GM23338 (cell line): ENCODE measurements at regions not wholly inside any gene's neighbourhood (a gene's known extent, or its start where the extent isn't known, plus 50 kb on each side); places are given as distances from the start of the nearest gene placed in this dataset.

Source experiments
- ATAC-seq: fragments of 200-7000 bp; cut with Tn5 transposase; 3 replicates; pipeline ENCODE4 v1.9.1; 2020
- DNase-seq: peaks from one replicate; pipeline ENCODE4 v3.0.0-alpha.2; 2015; ENCODE audit warnings: low spot score
- H2AFZ ChIP-seq: fragments of 200-600 bp; sonication (generic); 2 replicates; pipeline ENCODE4 v1.8.0; 2016; ENCODE audit warnings: antibody characterized with exemption, mild to moderate bottlenecking, moderate library complexity
- H3F3A ChIP-seq: fragments of 200-600 bp; sonication (generic); replicated peaks from 2 replicates; pipeline ENCODE4 v1.8.0; 2017; ENCODE audit warnings: antibody characterized with exemption, mixed run types, low read depth
- H3K27ac ChIP-seq: fragments of 200-600 bp; sonication (generic); 2 replicates; pipeline ENCODE4 v1.6.1; 2016; ENCODE audit warnings: low read depth
- H3K27me3 ChIP-seq: fragments of 200-600 bp; sonication (generic); 2 replicates; pipeline ENCODE4 v1.8.0; 2016; ENCODE audit warnings: mild to moderate bottlenecking, mixed run types, moderate library complexity; ENCODE audit not compliant: insufficient read depth
- H3K36me3 ChIP-seq: fragments of 200-600 bp; sonication (generic); 2 replicates; pipeline ENCODE4 v1.8.0; 2016; ENCODE audit warnings: mild to moderate bottlenecking; ENCODE audit not compliant: insufficient read depth
- H3K4me1 ChIP-seq: fragments of 200-600 bp; sonication (generic); 2 replicates; pipeline ENCODE4 v1.8.0; 2016; ENCODE audit warnings: mild to moderate bottlenecking, moderate library complexity; ENCODE audit not compliant: insufficient read depth
- H3K4me2 ChIP-seq: fragments of 200-600 bp; sonication (generic); 2 replicates; pipeline ENCODE4 v1.7.1; 2017; ENCODE audit warnings: mixed run types
- H3K4me3 ChIP-seq: fragments of 200-600 bp; sonication (generic); 2 replicates; pipeline ENCODE4 v1.6.1; 2016; ENCODE audit warnings: mixed run types
- H3K79me2 ChIP-seq: fragments of 200-600 bp; sonication (generic); replicated peaks from 2 replicates; pipeline ENCODE4 v1.8.0; 2017; ENCODE audit warnings: mild to moderate bottlenecking; ENCODE audit not compliant: insufficient read depth
- H3K9me2 ChIP-seq: fragments of 200-600 bp; sonication (generic); 2 replicates; pipeline ENCODE4 v1.8.0; 2017; ENCODE audit not compliant: insufficient read depth
- H4K20me1 ChIP-seq: fragments of 200-600 bp; sonication (generic); replicated peaks from 2 replicates; pipeline ENCODE4 v1.8.0; 2017; ENCODE audit warnings: mild to moderate bottlenecking; ENCODE audit not compliant: insufficient read depth
- H3K27ac Mint-ChIP-seq: 2 replicates; pipeline ENCODE4 v1.8.0; 2020; ENCODE audit warnings: inconsistent platforms, mild to moderate bottlenecking, moderate library complexity, mixed read lengths
- H3K27me3 Mint-ChIP-seq: 3 replicates; pipeline ENCODE4 v1.8.0; 2022; ENCODE audit warnings: low read depth, mild to moderate bottlenecking, moderate library complexity, mixed read lengths, inconsistent platforms; ENCODE audit not compliant: insufficient read depth, poor library complexity
- H3K36me3 Mint-ChIP-seq: 3 replicates; pipeline ENCODE4 v1.8.0; 2021; ENCODE audit warnings: low read depth, mild to moderate bottlenecking, inconsistent platforms, moderate library complexity, mixed read lengths
- H3K4me1 Mint-ChIP-seq: 3 replicates; pipeline ENCODE4 v1.8.0; 2020; ENCODE audit warnings: mild to moderate bottlenecking, inconsistent platforms, mixed read lengths
- H3K4me3 Mint-ChIP-seq: 3 replicates; pipeline ENCODE4 v1.8.0; 2021; ENCODE audit warnings: moderate library complexity, mild to moderate bottlenecking, inconsistent platforms, mixed read lengths
- H3K9me3 Mint-ChIP-seq: 3 replicates; pipeline ENCODE4 v1.8.0; 2020; ENCODE audit warnings: moderate library complexity, mild to moderate bottlenecking, inconsistent platforms, mixed read lengths
- CREB1 ChIP-seq: fragments of 250-450 bp; sonication (Bioruptor Pico); IDR thresholded peaks from 2 replicates; pipeline ENCODE4 v1.5.0; 2020; ENCODE audit warnings: low read depth, mild to moderate bottlenecking, moderate library complexity
- ETS1 ChIP-seq: IDR thresholded peaks from 2 replicates; pipeline ENCODE4 v1.6.1; 2016; ENCODE audit warnings: antibody characterized with exemption
- EZH2 ChIP-seq: fragments of 200-600 bp; sonication (generic); IDR thresholded peaks from one replicate; pipeline ENCODE4 v1.8.0; 2017; ENCODE audit warnings: antibody characterized with exemption, mild to moderate bottlenecking, low read depth; ENCODE audit not compliant: unreplicated experiment
- EZH2phosphoT487 ChIP-seq: fragments of 200-600 bp; sonication (generic); IDR thresholded peaks from one replicate; pipeline ENCODE4 v1.8.1; 2018; ENCODE audit warnings: antibody characterized with exemption; ENCODE audit not compliant: unreplicated experiment
- JUNB ChIP-seq: IDR thresholded peaks from one replicate; pipeline ENCODE4 v1.6.1; 2016; ENCODE audit warnings: antibody characterized with exemption; ENCODE audit not compliant: unreplicated experiment
- NANOG ChIP-seq: IDR thresholded peaks from 2 replicates; pipeline ENCODE4 v1.6.1; 2016; ENCODE audit warnings: antibody characterized with exemption, borderline replicate concordance
- POLR2AphosphoS5 ChIP-seq: IDR thresholded peaks from 2 replicates; pipeline ENCODE4 v1.6.1; 2016; ENCODE audit warnings: antibody characterized with exemption, low read depth
- REST ChIP-seq: IDR thresholded peaks from one replicate; pipeline ENCODE4 v1.6.1; 2018; ENCODE audit warnings: antibody characterized with exemption; ENCODE audit not compliant: unreplicated experiment
- STAT1 ChIP-seq: IDR thresholded peaks from one replicate; pipeline ENCODE4 v1.6.1; 2016; ENCODE audit warnings: antibody characterized with exemption; ENCODE audit not compliant: unreplicated experiment
- ZNF114 ChIP-seq: fragments of 250-450 bp; sonication (Bioruptor Pico); IDR thresholded peaks from 2 replicates; pipeline ENCODE4 v1.5.0; 2020; ENCODE audit warnings: mild to moderate bottlenecking, moderate library complexity
- ZNF331 ChIP-seq: fragments of 250-450 bp; sonication (Bioruptor Pico); IDR thresholded peaks from 2 replicates; pipeline ENCODE4 v1.5.0; 2020; ENCODE audit warnings: low read depth, mild to moderate bottlenecking, moderate library complexity
- TF ChIP-seq, protein P1 (sequence below), 2 experiments: fragments of 200-600 bp in 1 of 2; sonication (generic) in 1 of 2; conservative IDR thresholded peaks; 2 replicates each; pipeline versions ENCODE4 v1.5.1 to v1.6.1; 2016 to 2017; ENCODE audit warnings: antibody characterized with exemption in 2 of 2, low read depth in 2 of 2, mild to moderate bottlenecking in 2 of 2, moderate library complexity in 1 of 2

- Mint-ChIP-seq H3K36me3 (no peaks in the 10 kb centered on the region), H3K4me1 (peaks cover 29% of the 10 kb centered on the region), H3K9me3 (no peaks in the 10 kb centered on the region), H3K27ac (no peak overlapping the region), H3K4me3 (no peak overlapping the region), H3K27me3 (peaks cover 4% of the 10 kb centered on the region)
- H3K4me2 ChIP-seq = no peak overlapping the region
- no peak for ATAC-seq
- TF ChIP-seq, protein P1, sequence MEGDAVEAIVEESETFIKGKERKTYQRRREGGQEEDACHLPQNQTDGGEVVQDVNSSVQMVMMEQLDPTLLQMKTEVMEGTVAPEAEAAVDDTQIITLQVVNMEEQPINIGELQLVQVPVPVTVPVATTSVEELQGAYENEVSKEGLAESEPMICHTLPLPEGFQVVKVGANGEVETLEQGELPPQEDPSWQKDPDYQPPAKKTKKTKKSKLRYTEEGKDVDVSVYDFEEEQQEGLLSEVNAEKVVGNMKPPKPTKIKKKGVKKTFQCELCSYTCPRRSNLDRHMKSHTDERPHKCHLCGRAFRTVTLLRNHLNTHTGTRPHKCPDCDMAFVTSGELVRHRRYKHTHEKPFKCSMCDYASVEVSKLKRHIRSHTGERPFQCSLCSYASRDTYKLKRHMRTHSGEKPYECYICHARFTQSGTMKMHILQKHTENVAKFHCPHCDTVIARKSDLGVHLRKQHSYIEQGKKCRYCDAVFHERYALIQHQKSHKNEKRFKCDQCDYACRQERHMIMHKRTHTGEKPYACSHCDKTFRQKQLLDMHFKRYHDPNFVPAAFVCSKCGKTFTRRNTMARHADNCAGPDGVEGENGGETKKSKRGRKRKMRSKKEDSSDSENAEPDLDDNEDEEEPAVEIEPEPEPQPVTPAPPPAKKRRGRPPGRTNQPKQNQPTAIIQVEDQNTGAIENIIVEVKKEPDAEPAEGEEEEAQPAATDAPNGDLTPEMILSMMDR (conservative IDR thresholded peaks at IDR 0.05; ENCODE audit: low read depth in 2 of 2) = peak in 1 of 2 experiments; percentile 29; a peak in 1 of 4 replicates
- TF ChIP-seq ZNF114 (CRISPR knock-in tag) = no peak
- no peak overlapping the region for H2AFZ ChIP-seq
- H3K9me2 ChIP-seq = no peaks in the 10 kb centered on the region
- H4K20me1 ChIP-seq = no peaks in the 10 kb centered on the region
- H3K27me3 ChIP-seq = no peaks in the 10 kb centered on the region
- H3F3A ChIP-seq = no peaks in the 10 kb centered on the region
- peaks cover 20% of the 10 kb centered on the region for H3K4me1 ChIP-seq
- H3K4me3 ChIP-seq = no peak overlapping the region
- H3K36me3 ChIP-seq = no peaks in the 10 kb centered on the region
- no peak overlapping the region for H3K27ac ChIP-seq
- no peaks in the 10 kb centered on the region for H3K79me2 ChIP-seq
- no peak for DNase-seq
These were observed 484.8 kb downstream of the PSAT1 start for GRCh38 chr9:78781681-78782080.

DNA sequence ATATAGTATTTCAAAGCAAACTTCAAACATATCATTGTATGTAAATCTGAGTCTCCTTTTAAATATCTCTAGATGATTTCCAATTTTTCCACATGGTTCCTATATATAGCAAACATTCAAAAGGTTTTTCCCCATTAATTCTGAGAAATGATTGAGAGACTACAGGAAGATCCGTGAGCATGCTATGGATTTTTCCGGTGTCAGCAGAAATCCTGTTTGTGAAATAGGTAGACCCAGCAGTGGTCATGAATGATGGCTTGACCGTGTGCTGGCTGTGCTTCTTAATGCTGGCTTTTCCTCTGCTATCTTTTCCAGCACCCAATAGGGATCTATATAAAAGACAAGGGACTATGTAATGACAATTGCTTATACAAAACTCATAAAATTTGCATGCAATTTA, 485.3 kb downstream of the PSAT1 start:
- Mint-ChIP-seq H3K4me1 (peaks cover 25% of the 10 kb centered on the region), H3K27me3 (peaks cover 4% of the 10 kb centered on the region), H3K36me3 (no peaks in the 10 kb centered on the region), H3K9me3 (no peaks in the 10 kb centered on the region), H3K4me3 (no peak overlapping the region), H3K27ac (no peak overlapping the region)
- H3K4me1 ChIP-seq = peaks cover 15% of the 10 kb centered on the region
- H3K27ac ChIP-seq = no peak overlapping the region
- ATAC-seq (no peak), DNase-seq (no peak)
- H3F3A ChIP-seq = no peaks in the 10 kb centered on the region
- no peaks in the 10 kb centered on the region for H3K79me2 ChIP-seq
- no peaks in the 10 kb centered on the region for H3K9me2 ChIP-seq
- no peak overlapping the region for H2AFZ ChIP-seq
- no peaks in the 10 kb centered on the region for H3K27me3 ChIP-seq
- no peak overlapping the region for H3K4me2 ChIP-seq
- H3K36me3 ChIP-seq = no peaks in the 10 kb centered on the region
- no peaks in the 10 kb centered on the region for H4K20me1 ChIP-seq
- H3K4me3 ChIP-seq = no peak overlapping the region
- no peak for TF ChIP-seq EZH2
- TF ChIP-seq EZH2phosphoT487 = no peak
- TF ChIP-seq POLR2AphosphoS5 = no peak
- TF ChIP-seq CREB1 = no peak
- TF ChIP-seq ETS1 = no peak
- TF ChIP-seq STAT1 = no peak
- no peak for TF ChIP-seq ZNF331 (CRISPR knock-in tag)
- TF ChIP-seq REST = no peak
- TF ChIP-seq JUNB = no peak
- TF ChIP-seq, protein P1 (conservative IDR thresholded peaks at IDR 0.05; ENCODE audit: low read depth in 2 of 2) = no peak
- TF ChIP-seq NANOG = no peak
- TF ChIP-seq ZNF114 (CRISPR knock-in tag) = no peak
